HG03521 (cell line): ENCODE measurements at regions not wholly inside any gene's neighbourhood (a gene's known extent, or its start where the extent isn't known, plus 50 kb on each side); places are given as distances from the start of the nearest gene placed in this dataset.

ENCODE experiments used
- ATAC-seq: cut with Tn5 transposase; IDR thresholded peaks from one replicate; pipeline ENCODE4 v1.9.1; 2021; ENCODE audit warnings: mild to moderate bottlenecking, moderate library complexity; ENCODE audit not compliant: unreplicated experiment

GRCh38 chr1:56235909-56236510, 343.4 kb downstream of the PLPP3 start:
- no peak for ATAC-seq

GRCh38 chr1:56229186-56229585, 350.2 kb downstream of the PLPP3 start:
- ATAC-seq: no peak

DNA sequence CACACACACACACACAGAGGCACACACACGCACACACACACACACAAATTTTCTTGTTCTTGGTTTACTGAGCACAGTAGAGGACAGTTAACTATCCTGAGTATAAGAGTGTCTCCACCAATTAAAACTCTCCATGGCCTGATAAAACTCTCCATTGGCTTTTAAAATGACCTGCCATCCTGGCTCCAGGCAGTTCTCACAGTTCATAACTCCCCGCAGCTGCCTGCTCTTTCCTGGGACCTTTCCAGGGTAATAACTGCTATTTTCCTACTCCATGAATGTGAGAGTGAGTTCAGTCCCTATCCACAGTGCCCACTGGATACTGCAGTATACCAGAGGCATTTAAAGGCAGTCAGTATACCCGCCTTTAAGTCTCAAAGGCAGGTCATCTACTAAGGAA, 351.5 kb downstream of the PLPP3 start:
- ATAC-seq: no peak

GRCh38 chr1:56227401-56227800, 352.0 kb downstream of the PLPP3 start:
- no peak for ATAC-seq

DNA sequence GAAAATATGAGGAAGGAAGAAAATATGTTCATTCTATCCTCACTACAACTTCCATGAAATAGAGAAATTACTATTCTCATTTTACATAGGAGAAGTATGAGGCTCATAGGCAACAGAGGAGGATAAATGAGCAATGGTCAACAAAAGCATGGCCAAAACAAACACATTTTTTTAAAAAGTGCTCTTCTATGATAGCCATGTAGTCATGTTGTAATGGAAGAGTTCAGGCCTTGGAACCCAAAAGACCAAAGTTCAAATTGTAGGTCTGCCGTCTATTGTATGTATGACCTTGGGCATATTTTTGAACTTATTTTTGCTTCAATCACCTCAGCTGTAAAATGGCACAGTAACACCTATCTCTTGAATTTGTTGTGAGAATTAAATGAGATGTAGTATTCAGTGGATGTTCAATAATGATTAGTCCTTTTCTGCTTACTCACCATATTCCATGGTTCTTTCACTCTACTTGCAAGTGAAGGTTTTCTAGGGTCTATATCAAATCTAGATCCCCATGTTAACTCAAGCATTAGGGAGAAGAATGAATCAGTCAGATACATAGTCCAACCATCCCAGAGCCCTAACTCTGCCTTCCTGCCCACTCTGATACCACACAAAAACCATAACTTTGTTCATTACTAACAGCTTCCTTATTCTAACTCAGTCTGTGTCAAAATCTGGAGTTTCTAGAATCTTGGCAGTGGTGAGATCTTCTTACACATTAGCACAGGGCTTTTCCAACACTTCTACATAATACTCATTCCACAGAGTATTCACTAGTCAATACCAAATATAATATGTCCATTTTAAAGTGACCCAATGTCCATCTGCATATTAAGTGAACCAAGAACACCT, 353.2 kb downstream of the PLPP3 start:
- no peak for ATAC-seq

GRCh38 chr1:56223968-56224367, 355.4 kb downstream of the PLPP3 start:
- ATAC-seq: no peak

DNA sequence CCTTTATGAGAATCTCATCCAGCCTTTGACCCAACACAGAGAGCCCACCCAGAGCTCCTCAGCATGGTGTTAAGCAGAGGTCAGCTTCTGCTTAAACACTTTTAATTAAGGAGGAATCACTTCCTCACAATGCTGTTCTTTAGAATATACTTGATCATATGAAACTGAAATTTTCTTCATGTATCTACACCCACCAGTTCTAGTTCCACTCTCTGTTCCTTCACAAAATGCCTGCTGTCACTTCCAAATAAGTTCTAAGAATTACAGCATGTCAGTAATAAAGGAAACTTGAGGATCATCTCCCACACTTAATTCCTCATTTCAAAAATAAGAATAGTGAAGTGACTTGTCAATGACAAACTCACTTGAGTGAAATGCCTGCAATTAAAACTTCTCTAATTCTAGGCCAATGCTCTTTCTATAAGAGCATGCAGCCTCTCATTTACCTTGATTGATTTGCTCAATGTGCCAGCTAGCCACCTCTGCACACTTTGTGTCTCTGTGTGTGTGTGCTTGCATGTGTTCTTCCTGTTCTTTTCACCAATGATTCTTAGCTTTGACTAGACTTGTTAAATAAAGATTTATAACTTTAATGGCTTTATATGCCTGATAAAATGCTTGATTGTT, 356.3 kb downstream of the PLPP3 start:
- ATAC-seq: no peak

GRCh38 chr1:56220021-56220420, 359.3 kb downstream of the PLPP3 start:
- no peak for ATAC-seq

- ATAC-seq: no peak
These were observed 361.3 kb downstream of the PLPP3 start for GRCh38 chr1:56218023-56218422.

DNA sequence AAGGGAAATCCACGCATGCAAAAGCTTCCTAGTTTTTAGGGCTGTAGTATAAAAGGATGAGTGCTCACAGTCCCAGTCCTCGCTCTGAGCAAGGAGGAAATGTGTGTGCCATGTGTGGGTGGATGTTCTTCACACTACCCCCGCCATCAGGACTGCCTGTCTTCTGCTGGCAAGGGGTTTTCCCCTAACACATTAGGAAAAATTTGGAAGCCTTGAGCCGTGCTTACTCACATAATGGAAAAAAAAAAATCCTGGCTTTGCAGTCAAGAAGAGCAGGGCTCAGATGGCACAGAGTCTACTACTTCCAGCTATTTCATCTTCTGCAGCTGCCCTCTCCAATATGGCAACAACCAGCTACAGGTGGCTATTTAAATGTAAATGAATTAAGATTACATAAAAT, 363.1 kb downstream of the PLPP3 start:
- no peak for ATAC-seq

DNA sequence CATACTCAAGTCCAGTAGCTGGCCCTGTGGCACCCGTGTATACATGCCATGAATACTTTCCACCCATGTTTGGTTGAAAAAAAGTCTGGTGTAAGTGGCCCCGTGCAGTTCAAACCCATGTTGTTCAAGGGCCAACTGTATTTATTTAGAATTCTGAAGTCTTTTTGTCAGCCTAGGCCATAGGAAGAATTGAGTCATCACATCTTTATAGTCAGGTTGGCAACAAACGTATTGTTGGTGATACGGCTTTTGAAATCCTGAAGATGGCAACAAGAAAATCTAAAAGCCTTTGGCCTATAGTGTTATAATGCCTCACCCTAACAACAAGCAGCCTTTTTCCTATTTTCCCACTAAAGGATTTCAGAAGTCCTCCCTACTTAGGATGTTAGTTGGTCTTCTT, 363.6 kb downstream of the PLPP3 start:
- no peak for ATAC-seq

GRCh38 chr1:56215086-56215485, 364.3 kb downstream of the PLPP3 start:
- ATAC-seq: no peak

GRCh38 chr1:56213068-56213467, 366.3 kb downstream of the PLPP3 start:
- no peak for ATAC-seq

- no peak for ATAC-seq
These were observed 367.2 kb downstream of the PLPP3 start for GRCh38 chr1:56212143-56212542.

DNA sequence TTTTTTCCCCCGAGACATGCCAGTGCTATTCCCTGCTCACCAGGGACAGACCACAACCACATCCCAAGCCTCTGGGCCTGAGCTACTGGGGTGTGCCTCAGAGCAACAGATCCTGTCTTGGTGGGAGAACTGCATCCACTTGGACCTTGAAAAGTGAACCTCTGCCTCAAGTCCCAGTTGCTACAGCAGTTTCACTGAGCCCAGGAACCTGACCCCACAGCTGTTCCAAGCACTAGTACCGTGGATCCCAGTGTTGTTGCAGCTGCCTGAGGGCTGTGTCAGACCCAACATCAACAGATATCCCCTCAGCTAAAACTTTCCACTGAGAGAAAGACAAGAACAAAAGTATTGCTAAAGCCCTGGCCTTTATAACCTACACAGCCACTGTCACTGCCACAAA, 373.0 kb downstream of the PLPP3 start:
- no peak for ATAC-seq

- ATAC-seq: no peak
These were observed 375.2 kb downstream of the PLPP3 start for GRCh38 chr1:56204206-56204605.

GRCh38 chr1:56202796-56203492, 376.4 kb downstream of the PLPP3 start:
- ATAC-seq: no peak

GRCh38 chr1:56202186-56202585, 377.2 kb downstream of the PLPP3 start:
- no peak for ATAC-seq

- no peak for ATAC-seq
These were observed 378.5 kb downstream of the PLPP3 start for GRCh38 chr1:56200896-56201295.

- no peak for ATAC-seq
These were observed 378.9 kb downstream of the PLPP3 start for GRCh38 chr1:56200442-56200841.

DNA sequence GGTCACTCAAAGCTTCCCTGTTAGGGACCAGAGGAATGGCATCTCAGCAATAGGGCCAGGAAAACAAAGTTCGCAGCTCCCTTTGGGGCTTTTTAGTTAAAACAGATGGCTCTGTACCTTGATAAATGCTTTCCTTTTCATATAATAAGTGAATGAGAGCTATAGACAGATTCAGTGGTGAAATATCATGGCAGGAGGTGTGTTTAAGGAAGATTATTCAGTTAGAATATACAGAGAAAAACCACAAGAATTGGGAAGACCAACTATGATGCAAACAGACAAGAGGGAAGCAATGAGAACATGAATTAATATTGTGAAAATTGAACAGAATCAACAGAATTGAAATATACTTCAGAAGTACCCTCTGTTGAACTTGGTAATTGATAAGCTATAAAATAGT, 379.4 kb downstream of the PLPP3 start:
- no peak for ATAC-seq

- no peak for ATAC-seq
These were observed 380.3 kb downstream of the PLPP3 start for GRCh38 chr1:56199061-56199460.
